NCI-H2107 treated with DMSO at 0.1 percent for 48 hours (cell line): ENCODE measurements at regions not wholly inside any gene's neighbourhood (a gene's known extent, or its start where the extent isn't known, plus 50 kb on each side); places are given as distances from the start of the nearest gene placed in this dataset.

Source experiments
- DNase-seq: peaks from one replicate; lab custom pipeline; 2025; ENCODE audit not compliant: unreplicated experiment; lab: John Stamatoyannopoulos, UW

DNA sequence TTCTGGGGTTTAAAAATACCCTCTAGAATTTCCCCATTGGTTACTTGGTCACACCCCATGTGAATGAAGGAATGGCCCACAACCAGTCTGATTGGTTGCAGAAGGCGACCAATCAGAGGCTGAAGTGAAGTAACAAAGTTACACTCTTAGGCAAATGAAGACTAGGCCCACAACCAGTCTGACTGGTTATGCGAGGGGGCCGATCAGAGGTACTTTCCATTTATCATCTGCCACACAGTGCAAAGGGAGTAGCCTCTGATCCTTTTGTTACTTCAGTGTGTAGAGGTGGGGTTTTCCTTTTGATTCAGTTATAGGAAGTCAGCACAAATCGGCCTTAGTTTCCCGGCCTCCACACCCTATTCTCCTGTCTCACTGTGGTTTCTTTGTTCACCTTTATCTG lies 61.2 kb upstream of the SGK1 start:
- DNase-seq, result no peak

DNA sequence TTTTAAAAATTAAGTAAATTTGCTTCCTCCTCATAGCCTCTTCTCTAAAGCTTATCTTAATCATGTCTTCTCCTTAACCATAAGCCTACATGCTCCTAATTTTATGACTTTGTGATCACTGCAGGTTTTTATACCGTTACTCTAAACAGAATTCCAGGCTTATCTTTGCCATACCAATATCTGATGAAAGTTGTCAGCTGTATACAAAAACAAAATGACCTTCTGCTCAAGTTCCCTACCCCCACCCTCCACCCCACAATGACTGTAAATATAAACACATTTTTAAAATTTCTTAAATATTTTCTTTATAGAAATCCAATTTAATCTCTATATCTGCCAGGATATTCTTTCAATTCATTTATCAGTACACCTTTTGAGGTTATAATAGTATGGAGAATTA lies 60.5 kb upstream of the SGK1 start:
- no peak for DNase-seq

DNA sequence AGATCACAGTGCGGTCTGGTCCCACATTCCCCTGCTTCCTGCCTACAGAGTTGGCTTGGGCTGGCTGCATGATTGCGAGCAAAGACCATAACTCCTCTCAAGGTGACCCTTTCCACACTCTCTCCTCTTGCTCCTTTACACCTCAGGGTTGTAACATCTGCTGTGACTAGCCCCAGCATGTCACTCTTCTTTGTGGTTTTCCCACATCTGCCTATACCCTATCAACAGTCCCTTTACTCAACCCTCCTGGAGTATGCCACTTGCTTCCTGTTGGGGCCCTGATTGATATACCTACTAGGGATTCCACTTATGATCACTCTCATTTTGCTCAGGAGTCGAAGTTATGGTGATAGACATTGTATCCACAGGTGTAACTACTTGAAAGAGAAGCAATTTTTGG lies 58.9 kb upstream of the SGK1 start:
- no peak for DNase-seq

DNA sequence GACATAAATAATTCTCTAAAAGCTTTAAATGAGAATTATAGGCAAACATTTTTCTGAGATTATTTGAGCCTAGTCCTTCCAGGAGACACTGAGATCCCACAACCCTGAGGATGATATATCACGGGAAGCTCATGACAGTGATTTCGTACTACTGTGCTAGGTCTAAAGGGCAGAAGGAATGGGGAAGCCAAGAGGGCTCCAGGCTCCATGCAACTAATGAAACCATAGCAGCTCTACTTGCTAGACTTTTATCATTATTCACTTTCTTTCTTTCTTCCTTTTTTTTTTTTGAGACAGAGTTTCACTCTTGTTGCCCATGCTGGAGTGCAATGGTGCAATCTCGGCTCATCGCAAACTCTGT lies 57.3 kb upstream of the SGK1 start:
- DNase-seq, result no peak

DNA sequence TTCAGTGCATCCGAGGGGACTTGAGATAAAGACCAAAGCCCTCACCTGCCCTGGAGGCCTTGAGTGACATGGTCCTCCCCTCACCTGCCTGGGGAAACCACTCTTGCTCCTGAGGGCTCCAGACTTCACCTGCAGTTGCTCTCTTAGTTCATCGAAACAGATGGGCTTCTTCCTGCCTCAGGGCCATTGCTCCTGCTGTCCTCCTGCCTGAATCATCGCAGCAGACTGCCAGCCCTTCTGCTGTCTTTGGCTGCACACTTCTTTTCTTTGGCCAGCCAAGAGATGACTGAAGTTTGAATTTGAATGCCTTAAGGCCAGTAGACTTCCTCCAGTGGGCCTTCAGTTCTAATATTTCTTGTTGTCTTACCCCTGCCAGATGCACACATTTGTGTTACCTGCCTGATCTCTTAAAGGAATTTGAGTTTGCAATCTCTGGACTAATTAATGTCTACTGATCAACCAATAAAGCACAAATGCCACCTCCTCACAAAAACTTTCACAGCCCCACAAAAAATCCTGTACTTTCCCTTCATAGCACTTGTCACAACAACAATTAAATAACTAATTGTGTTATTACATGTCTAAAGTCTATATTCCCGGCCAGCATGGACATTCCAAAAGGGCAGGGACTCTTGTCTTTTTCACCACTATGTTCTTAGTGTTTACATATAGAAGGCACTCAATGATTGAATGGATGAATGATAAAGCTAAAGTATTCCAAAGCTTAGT lies 56.7 kb upstream of the SGK1 start:
- DNase-seq, result no peak

DNA sequence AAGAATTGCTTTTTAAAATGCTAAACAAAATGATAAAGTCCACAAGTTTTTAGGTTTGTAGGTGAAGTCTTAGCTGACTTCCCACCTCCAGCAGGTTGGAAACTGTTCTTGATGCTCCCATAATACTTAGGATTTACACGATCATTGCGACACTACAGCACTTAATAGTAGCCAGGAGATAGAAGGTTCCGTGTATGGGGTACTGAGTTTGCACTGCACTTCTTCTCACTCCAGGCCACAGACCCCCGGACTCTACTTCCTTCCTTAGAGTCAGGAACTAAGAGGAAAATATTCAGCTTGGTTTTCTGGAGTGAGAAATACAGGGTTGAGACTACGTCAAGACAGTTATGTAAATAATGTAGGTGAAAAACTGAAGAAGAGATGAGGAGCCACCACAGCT lies 56.1 kb upstream of the SGK1 start:
- DNase-seq, result no peak

DNA sequence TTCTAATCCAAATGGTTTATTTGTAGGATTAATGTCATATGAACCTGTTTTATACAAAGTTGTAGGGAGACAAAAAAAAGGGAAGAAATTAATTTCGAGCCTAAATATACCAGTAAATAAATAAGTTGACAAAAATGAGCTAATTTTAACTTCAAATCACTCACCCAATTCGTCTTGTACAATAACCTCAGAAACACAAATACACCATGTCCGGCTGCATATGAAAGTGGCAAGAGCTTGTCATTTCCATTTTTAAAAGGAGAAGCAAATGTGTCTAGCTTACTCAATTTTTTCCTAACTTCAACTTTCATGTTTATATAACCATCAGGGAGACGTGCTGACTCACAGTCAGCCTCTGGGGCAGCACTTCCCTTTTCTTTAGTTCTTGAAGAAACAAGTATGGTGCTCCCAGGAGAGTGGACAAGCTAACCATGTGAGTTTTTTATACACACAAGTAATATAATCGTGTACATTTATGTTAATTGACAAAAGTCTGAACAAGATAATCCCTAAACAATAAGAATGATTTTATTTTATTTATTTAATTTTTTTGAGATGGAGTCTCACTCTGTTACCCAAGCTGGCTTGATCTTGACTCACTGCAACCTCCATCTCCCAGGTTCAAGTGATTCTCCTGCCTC lies 55.5 kb upstream of the SGK1 start:
- DNase-seq, result no peak

DNA sequence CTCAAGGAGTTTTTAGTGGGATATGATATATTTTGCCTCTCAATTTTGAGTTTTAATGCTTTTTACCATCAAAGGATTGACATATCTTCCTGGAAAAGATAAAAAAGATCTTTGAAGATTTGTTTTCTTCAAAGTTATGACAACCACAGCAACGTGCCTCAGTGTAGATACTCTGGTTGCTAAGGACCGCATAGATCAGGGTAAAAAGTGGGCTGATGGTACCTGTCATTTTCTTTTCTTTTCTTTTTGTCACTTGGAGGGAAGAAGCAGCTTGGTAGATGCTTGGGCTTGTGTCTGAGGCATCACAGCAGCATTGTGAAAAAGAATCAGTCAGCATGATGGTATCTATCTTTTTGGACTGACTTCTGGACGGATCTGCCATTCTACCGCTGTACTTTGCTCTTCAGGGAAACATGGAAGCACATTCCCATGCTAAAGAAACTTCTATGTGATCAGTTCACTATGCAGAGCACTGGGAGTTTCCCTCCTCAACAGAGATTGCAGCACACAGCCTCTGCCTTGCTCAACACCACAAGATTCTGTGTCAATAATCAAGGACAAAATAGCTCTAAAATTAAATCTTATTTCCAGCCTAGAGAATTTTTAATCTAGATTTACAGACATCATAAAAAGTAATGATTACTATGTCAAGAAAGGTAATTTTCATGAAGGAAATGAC lies 54.8 kb upstream of the SGK1 start:
- DNase-seq, result no peak

DNA sequence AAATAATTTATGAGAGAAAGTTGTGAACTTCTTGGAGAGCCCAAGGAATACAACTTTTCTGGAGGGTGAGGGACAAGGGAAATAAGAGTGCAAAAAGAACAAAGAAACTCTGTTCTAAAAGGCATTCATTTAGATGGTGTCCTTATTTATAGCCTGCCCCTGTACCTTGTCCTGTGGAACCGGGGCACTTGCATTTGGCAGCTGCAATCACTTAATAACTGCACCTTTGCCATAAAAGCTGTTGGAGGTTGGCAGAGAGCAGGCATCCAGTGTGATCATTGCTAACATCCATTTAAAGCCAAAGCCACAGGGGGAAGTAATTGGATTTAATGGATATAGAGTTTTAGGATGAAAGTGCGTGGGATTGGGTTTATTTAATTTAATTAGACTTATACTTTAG lies 50.8 kb upstream of the SGK1 start:
- no peak for DNase-seq
